Right renal cortex interstitium (tissue), 3 donors: ENCODE measurements at regions not wholly inside any gene's neighbourhood (a gene's known extent, or its start where the extent isn't known, plus 50 kb on each side); places are given as distances from the start of the nearest gene placed in this dataset.
"Not testable (repeated sequence)": the region's sequence is repeated elsewhere in the genome, so short reads cannot be mapped to it uniquely, and the experiment has no call there.

Experiments
- DNase-seq, 3 donors: peaks; one replicate each; pipeline ENCODE4 v3.0.0-alpha.2; 2013; ENCODE audit warnings: low read depth in 3 of 3, low spot score in 2 of 3

DNA sequence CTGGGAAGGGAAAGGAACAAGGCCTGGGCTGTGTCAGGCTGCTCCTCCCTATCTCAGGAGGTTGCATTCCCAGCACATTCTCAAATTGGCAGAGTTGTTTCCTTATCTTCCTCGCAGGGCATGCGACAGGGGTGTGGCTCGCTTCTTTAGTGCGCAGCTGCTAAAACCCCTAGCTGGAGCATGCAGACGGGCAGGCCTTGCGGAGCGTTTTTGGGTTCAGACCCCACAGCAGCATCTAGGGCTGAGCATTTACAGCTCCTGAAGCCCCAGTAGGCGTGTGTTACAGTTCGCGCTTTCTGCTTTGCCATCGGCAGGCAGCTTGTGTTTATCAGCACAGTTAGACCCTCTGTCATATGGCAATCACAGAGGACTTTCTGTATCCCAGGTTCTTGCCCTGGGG, 392.4 kb downstream of the TECRL start:
- DNase-seq: no peak

DNA sequence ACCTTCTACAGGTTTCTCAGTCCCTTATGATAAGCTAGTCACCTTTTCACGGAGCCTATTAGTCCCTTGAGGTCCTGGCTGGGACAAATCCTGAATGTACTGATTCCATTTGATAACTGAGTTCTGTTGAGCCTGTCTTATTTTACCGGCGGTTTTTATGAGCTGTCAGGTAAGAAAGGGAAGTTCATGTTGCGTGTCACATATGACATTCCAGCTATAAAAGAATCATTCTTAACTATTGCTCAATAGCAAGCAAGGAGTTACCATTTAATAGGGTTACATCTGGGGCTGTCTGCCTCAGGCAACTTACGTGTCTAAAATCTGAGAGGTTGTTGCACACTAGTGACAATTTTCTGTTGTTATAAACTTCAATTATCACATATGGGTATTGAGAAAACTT, 394.6 kb downstream of the TECRL start:
- no peak for DNase-seq

GRCh38 chr4:64001229-64001898, 407.9 kb downstream of the TECRL start:
- DNase-seq: no peak

DNA sequence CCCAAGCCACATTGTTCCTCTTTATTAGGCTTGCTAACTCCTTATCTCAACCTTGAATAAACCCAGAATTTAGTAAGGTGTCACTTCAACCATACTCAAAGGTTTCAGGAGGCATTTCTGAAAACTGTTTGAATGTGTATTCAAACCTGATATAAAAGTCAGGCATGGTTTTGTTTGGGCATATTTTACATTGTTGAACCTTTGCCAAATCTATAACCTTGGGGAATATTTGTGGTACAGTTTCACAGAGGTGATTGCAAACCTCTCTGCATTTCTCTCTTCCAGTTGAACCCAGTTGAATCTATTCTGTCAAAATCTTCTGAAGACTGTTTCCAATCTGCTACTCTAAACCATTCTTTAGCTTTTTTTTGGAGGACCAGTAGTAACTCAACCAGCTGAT, 409.0 kb downstream of the TECRL start:
- no peak for DNase-seq

DNA sequence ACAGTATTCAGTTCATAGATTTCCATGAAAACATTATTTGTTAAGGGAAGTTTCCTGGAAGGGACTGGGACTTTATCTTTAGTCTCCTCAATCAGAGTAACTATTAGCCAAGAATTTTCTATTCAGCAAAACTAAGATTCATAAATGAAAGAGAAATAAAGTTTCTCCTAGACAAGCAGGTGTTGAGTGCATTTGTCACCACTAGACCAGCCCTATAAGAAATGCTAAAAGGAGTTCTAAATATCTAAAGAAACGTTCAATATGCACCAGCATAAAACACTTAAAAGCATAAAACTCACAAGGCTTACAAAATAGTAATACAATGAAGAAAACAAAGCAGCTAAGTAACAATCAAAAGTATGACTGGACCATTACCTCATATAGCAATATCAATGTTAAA, 423.0 kb downstream of the TECRL start:
- DNase-seq: no peak

- no peak for DNase-seq
Observed at GRCh38 chr4:63983224-63983623, 426.0 kb downstream of the TECRL start.

DNA sequence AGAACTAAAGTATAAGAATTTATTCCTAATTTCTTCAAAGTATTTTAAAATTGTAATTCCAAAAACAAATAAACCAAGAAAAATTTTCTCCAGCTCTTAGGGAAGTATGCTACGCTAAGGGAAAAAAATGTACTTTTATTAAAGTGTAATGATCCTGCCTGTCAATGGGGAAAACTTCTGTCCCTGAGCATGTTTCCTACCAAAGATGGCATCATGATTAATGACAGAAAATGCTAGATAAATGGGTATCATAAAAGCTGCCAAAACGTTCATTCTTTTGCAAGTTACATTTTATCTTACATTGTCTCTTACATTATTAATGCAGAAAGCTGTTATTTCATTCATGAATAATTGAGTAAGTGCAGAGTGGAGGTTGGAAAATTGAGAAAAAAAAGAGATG, 443.4 kb downstream of the TECRL start:
- DNase-seq: no peak

DNA sequence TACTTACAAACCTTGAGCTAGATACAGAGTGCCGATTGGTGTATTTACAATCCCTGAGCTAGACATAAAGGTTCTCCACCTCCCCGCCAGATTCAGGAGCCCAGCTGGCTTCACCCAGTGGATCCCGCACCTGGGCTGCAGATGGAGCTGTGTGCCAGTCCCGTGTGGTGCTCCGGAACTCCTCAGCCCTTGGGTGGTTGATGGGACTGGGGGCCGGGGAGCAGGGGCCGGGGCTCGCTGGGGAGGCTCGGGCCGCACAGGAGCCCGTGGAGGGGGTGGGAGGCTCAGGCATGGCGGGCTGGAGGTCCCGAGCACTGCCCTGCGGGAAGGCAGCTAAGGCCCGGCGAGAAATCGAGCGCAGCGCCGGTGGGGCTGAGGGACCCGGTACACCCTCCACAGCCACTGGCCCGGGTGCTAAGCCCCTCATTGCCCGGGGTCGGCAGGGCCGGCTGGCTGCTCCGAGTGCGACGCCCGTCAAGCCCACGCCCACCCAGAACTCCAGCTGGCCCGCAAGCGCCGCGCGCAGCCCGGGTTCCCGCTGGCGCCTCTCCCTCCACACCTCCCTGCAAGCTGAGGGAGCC, 466.5 kb downstream of the TECRL start:
- not testable (repeated sequence) for DNase-seq

DNA sequence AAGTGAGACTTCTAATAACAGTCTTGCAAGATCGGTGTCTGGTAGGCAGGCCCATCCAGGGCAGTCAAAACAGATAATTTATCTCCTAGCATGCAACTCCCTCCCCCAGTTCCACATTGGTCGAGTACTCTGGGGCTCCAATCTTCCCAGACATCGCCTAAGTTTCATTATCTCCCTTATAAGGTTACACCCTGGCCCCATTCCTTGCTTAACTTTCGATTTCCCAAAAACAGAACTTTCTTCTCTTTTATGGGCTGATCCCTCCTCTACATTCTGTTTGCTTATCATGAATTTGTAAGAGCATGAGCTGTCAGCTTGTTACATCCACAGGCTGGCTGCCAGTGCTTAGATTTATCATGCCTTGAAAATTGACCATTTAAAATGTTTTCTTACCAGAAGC, 471.3 kb downstream of the TECRL start:
- DNase-seq: no peak

- no peak for DNase-seq
Observed at GRCh38 chr4:63922146-63922545, 487.1 kb downstream of the TECRL start.

DNA sequence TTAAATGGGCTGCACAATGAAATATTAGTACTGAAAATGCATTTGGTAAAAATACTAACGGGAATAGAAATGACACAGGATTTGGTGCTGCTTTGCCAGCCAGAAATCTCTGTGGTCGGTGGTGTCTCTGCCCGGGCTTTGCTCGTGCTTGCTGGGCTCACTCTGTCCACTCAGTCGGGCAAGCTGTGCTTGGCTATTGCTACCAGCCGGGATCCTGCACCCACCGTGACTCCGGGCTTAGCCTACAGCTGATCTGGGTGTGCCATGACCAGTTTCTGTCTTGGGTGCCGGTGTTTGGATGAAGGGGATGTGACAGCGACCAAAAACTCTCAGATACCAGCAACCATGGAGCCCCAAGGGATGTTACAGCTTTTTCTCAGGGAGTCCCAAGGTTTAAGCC, 487.7 kb downstream of the TECRL start:
- DNase-seq: no peak

DNA sequence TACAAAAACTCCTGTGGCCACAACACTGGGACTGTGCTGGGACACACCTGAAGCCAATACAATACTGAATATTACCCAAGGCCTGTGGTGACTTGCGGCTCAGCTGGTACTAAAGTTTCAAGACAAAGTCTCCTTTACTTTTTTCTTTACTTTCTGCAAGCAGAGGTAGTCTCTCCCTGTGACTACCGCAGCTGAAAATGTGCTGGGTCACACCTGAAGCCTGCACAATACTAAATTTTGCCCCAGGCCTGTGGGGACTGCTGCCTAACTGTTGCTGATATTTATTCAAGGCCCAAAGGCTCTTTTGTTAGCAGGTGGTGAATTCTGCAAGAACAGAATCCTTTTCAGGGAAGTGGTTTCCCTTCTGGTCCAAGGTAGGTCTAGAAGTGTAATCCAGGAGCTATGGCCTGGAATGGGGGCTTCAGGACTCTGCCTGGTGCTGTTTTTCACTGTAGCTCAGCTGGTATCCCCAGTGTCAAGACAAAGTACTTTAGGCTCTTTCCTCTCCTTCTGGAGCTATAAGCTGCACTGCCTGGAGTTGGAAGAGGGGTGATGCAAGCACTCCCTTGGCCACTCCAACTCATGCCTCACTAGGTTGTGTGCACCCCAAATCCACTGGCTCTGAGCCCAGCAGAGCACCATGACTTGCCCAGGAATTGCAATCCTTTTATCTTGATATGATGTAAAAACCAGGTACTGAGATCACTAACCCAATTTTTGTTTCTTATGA, 489.4 kb downstream of the TECRL start:
- DNase-seq: no peak

GRCh38 chr4:63906660-63907183, 502.5 kb downstream of the TECRL start:
- DNase-seq: no peak

DNA sequence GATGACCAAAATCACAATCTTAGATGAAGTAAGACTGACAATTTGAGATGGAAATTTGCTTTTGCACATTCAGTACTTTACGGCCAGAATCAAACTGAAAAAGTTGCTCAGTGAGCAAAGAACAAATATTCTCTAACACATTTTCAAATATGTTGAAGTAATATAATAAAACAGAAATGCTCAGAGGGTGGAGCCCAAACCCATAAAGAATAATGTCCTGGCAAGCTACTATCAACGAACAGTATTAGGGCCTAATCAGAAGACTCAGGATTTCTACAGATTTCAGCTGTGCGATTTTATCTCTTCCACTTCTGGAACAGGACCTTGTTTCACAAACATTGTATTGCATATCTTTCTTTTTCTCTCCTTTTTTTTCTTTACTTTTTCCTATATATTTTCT, 505.0 kb downstream of the TECRL start:
- DNase-seq: no peak

DNA sequence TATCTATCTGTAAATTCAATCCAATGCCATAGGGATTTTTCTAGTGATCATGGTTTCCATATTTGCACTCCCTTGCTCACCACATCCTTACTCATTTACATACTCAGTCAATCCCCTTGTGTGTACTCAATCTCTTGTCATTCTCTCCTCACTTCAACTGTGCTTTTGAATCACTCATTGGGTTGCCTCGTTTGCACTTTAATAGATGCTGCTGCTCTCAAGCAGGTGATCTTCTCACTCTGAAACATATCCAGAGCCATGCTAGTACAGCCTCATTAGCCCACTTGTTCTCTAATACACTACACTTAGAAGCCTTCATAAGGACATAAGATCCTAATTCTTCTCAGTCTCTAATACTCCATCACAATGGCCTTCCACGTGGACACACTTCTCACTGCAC, 507.9 kb downstream of the TECRL start:
- no peak for DNase-seq

GRCh38 chr4:63898961-63899360, 510.3 kb downstream of the TECRL start:
- no peak for DNase-seq

GRCh38 chr4:63894161-63894560, 515.1 kb downstream of the TECRL start:
- no peak for DNase-seq

GRCh38 chr4:63869370-63869769, 539.9 kb downstream of the TECRL start:
- no peak for DNase-seq

DNA sequence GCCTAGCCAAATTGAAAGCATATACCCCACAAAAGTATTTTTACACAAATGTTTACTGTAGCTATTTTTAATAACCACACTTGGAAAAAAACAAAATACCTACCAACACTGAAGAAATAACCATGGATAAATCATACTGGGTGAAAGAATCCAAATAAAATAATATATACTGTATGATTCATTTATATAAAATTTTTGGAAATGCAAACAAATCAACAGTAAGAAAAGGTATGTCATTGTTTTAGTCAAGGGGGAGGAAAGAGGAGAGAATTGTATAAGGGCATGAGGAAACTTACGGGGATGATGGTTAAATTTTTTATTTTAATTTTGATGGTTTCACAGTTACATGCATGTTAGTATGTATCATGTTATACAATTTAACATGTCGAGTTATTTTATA, 557.8 kb downstream of the TECRL start:
- no peak for DNase-seq

DNA sequence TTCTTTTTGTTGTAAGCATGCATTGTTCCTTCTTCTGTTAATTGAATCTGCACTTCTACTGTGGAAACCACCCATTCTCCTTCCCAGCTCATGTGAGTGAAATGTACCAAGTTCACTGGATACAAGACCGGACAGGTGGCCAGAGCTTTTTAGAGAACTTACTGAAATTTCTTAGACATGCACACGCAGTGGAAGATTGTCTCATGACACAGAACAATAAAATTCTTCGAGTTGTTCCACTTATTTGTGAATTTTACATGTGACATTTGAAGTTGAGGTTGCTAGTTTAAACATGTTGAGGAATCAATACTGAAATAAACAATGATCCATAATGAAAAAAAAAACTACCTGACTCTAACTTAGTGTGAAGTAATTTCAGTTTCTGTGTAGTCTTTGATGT, 568.0 kb downstream of the TECRL start:
- DNase-seq: no peak

- no peak for DNase-seq
Observed at GRCh38 chr4:63831590-63832155, 577.6 kb downstream of the TECRL start.
